NCI-H2171 (cell line): ENCODE measurements at regions not wholly inside any gene's neighbourhood (a gene's known extent, or its start where the extent isn't known, plus 50 kb on each side); places are given as distances from the start of the nearest gene placed in this dataset.
"Not testable (repeated sequence)": the region's sequence is repeated elsewhere in the genome, so short reads cannot be mapped to it uniquely, and the experiment has no call there.

ENCODE experiments used
- DNase-seq: peaks from one replicate; lab custom pipeline; 2025; lab: John Stamatoyannopoulos, UW

GRCh38 chr11:29251738-29252137 lies 765.1 kb downstream of the KCNA4 start:
- DNase-seq, result no peak

DNA sequence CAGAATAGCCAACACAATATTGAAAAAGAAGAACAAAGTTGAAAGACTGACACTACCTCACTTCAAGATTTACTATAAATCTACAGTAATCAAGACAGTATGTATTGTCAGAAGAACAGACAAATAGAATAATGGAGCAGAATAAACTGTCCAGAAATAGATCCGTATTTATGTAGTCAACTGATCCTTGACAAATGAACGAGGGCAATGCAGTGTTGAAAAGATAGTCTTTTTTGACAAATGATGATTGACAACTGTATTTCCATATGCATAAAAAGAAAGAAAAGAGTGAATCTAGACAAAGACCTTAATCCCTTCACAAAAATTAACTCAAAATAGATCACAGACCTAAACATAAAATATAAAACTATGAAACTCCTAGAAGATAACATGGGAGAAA lies 767.1 kb downstream of the KCNA4 start:
- no peak for DNase-seq

- DNase-seq, result no peak
Observed at GRCh38 chr11:29244355-29244754, 772.5 kb downstream of the KCNA4 start.

GRCh38 chr11:29243616-29244015 lies 773.2 kb downstream of the KCNA4 start:
- no peak for DNase-seq

- no peak for DNase-seq
Observed at GRCh38 chr11:29231991-29232390, 784.8 kb downstream of the KCNA4 start.

- DNase-seq, result no peak
Observed at GRCh38 chr11:29231586-29231985, 785.2 kb downstream of the KCNA4 start.

DNA sequence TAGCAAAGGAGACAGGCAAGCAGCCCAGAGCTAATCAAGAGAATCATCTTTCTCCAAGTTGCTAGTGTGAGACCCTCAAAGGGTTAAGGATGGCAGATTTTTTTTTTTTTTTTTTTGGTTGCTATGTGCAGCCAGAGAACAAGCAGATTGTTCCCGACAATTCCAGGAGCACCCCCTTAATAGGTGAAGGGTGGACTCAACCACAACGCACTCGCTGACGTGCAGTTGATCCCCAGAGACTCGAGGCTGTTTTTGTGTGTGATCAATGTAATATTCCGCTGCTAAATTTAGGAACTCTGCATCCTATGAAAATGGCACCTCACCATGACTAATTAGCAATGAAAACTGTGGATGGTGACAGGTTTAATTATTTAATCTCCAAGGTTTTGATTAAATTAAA lies 789.0 kb downstream of the KCNA4 start:
- DNase-seq, result peak; percentile 78

- no peak for DNase-seq
Observed at GRCh38 chr11:29224739-29225384, 792.0 kb downstream of the KCNA4 start.

- DNase-seq, result not testable (repeated sequence)
Observed at GRCh38 chr11:29219531-29219930, 797.3 kb downstream of the KCNA4 start.

- DNase-seq, result no peak
Observed at GRCh38 chr11:29217901-29218300, 798.9 kb downstream of the KCNA4 start.

- DNase-seq, result no peak
Observed at GRCh38 chr11:29214833-29215232, 802.0 kb downstream of the KCNA4 start.

- DNase-seq, result no peak
Observed at GRCh38 chr11:29211202-29211601, 805.6 kb downstream of the KCNA4 start.

DNA sequence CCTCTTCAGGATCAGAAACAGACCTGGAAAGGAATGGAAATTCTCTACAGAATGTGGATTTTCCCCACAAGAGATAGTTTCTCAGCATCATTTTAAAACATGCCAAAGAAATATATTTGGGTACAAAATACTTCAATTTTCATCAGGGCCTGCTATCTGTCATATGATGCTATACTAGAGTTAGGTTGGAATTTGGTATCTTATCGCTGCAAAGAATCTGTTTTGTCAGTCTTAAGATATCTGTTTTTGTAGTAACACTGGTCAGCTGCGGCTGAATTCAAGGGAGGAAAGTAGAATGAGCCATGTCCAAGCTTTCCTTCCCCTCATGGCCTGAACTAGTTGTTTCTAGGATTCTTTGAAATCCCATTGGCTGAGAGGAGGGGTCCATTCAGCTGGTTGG lies 806.4 kb downstream of the KCNA4 start:
- DNase-seq, result no peak

GRCh38 chr11:29208117-29208516 lies 808.7 kb downstream of the KCNA4 start:
- DNase-seq, result no peak

DNA sequence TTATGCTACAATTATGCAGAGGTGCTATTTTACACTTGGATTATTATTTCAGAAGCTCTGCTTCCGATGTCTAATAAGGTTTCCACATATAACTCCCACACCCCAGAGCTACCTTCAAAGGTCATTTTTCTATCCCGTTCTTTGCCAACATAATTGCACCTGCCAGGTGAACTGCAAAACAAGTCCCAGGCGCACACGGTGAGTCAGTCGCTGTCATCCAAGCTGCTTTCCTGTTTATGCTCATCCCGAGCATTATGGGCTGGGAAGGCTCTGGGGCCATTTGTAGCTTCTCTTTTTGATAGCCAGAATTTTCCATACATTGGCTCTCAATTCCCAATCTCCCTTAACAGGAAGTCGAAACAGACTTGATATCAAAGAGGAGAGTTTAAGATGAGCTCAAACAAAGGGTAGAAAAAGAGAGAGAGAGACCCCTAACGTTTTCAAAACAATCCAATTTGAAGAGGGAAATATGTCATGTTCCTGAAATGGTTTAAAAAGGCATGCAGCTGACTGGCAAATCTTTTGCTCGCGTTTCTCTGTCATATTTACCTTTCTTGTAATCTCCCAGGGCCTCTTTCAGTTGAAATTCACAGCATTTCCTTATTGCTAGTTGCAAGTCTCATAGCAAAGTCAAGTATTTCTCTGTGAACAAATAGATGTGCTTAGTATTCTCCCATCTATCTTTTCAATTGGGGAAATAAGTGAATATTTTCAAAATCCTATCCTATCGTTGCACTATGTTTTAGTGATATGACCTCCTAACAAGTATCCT lies 815.9 kb downstream of the KCNA4 start:
- DNase-seq, result no peak

DNA sequence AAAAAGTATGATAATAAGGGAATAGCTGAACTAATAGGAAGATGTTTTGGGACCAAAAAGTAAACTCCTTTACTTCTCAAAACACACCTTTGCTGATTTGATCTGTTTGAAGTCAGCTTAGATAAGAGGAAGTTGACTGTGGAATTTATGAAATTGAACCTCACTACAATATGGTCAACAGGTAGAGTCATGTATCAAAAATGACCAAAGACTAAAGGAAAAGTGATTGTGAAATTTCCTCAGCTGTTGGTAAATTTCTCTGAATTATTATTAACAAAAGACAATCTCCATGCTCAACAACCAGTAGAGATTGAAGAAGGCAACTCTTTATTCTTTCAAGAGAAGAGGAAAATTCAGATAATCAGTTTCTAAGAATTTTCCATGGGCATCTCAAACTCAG lies 826.5 kb downstream of the KCNA4 start:
- no peak for DNase-seq

GRCh38 chr11:29187215-29187614 lies 829.6 kb downstream of the KCNA4 start:
- no peak for DNase-seq

DNA sequence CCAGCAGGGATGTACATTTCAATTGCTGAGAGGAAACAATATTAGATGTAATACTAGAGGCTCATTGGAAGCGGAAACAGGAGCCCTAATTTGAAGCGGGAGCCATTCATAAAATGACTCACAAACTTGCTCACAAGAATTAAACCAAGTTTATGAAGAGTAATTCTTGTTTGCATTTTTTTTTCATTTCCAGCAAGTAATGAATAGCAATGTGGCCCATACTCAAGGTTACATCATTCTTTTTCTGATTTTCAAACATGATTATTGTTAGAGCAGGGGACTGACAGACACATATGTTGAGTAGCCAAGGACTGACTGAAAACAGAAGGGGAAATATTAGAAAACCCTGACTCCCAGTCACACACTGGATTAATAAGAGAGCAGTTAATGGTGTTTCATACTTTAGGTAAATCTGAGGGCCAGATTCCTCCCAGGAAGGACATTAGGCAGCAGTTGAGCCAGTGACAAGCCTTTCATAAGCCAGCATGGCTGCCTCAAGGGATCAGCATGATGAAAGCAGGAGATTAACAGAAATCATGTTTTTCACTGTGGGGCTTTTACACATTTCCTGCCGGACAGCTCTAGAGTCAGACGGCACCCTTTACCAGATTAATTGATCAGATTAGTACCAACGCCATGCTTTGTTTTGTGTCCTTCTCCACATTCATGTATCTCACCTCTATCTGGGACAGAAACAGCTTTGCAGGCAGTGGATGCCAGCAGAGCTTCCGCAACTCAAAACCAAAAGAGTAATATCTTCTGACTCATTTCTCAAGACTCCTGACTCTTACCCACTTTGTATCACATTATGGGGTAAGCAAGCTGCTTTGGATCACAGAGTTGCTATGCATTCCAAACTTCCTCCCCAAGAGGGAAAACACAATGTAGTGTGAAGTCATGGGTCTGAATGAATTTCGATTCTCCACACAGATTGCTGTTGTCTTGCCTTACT lies 831.6 kb downstream of the KCNA4 start:
- no peak for DNase-seq

DNA sequence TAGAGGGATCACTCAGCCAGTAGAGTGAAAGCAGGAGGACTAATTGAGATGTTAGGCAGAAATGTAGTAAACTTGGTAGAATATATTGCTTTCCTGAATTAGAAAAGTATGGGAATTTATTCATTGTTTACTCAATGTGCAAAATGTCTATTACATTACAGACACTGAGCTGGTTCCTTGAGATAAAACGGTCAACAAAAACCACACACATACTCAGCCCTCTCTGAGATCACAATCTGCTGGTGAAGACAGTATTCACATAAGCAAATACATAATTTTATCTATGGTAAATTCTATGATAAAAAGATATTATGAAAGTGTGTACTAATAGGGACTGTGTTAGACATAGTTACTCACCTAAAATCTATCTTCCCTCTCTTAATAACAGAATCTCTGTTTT lies 833.5 kb downstream of the KCNA4 start:
- no peak for DNase-seq

DNA sequence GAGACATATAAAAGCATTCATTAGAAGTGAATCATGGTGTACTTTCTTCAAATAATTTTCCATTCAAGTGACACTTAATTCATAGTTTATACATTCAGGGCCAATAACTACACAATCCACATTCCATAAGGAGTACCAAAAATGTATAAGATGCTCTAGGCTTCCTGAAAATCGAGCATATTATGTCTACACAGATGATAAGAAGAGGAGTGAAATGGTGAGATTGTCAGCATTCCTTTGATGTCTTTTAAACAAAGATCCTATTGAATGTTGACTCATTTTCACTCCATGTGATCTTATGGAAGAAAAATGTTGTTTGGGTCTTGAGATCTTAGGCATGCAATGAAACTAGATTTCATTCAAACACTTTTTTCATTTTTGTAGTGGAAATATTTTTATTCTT lies 843.2 kb downstream of the KCNA4 start:
- no peak for DNase-seq

DNA sequence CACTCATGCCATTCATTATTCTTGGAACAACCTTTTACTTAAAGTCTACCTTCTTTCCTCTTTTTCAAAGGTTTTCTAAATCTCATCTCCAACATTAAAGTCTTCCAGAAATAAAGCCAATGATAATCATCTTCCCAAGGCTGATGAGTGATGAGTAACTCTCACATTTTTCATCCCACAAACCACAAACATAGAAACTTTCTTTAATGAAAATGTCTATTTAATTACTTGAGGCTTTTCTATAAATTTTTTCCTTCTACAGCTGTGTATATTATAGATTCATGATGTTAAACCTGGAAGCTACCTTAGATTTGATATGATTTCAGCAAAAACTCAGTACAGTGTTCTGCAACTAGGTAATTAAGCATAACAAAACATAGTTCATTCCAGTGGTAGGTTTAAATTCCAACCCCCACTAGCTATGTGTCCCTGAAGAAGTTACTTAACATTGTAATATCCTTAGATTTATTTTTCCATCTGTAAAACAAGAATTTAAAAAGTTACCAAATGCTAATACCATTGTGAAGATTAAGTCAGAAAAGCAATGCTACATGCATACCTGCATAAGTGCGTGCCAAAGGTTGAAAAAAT lies 845.4 kb downstream of the KCNA4 start:
- no peak for DNase-seq

DNA sequence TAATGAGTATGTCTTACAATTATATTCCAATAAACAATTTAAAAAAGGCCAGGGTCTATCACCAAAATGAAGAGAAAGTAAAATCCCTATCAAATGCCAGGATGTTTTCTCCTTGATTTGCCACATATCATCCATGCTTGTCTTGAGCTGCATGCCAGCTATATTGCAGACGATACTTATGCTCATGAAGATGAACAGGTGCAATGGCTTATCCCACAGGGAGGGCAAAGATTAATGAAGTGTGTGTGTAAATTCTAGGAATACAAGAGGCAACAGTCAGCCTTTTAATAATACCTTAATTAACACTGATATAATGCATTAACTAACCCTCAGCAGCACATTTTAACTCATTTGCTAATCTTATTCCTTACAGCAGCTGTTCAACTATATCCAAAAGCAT lies 850.5 kb downstream of the KCNA4 start:
- DNase-seq, result peak; percentile 16
